Stimulated activated CD8-positive, alpha-beta memory T cell treated with anti-CD3 and anti-CD28 coated beads, Interleukin-4, amount 100 ng/mL, for 24 hours (primary cell): ENCODE measurements at regions not wholly inside any gene's neighbourhood (a gene's known extent, or its start where the extent isn't known, plus 50 kb on each side); places are given as distances from the start of the nearest gene placed in this dataset.
"Not testable (repeated sequence)": the region's sequence is repeated elsewhere in the genome, so short reads cannot be mapped to it uniquely, and the experiment has no call there.

Experiments used
- DNase-seq: peaks from one replicate; pipeline ENCODE4 v3.0.0-alpha.2; 2020; ENCODE audit warnings: low read depth

- no peak for DNase-seq
Measured at GRCh38 chr9:81344366-81344765, 345.0 kb downstream of the TLE1 start.

- no peak for DNase-seq
Measured at GRCh38 chr9:81335879-81336421, 353.4 kb downstream of the TLE1 start.

- DNase-seq: no peak
Measured at GRCh38 chr9:81321551-81321950, 367.8 kb downstream of the TLE1 start.

- no peak for DNase-seq
Measured at GRCh38 chr9:81320909-81321482, 368.4 kb downstream of the TLE1 start.

GRCh38 chr9:81318571-81318970 is 370.8 kb downstream of the TLE1 start:
- no peak for DNase-seq

GRCh38 chr9:81317939-81318338 is 371.4 kb downstream of the TLE1 start:
- no peak for DNase-seq

- DNase-seq: no peak
Measured at GRCh38 chr9:81317223-81317622, 372.1 kb downstream of the TLE1 start.

- no peak for DNase-seq
Measured at GRCh38 chr9:81314490-81314889, 374.9 kb downstream of the TLE1 start.

- DNase-seq: no peak
Measured at GRCh38 chr9:81313877-81314276, 375.5 kb downstream of the TLE1 start.

- no peak for DNase-seq
Measured at GRCh38 chr9:81312346-81312745, 377.0 kb downstream of the TLE1 start.

GRCh38 chr9:81308404-81308803 is 380.9 kb downstream of the TLE1 start:
- DNase-seq: no peak

- not testable (repeated sequence) for DNase-seq
Measured at GRCh38 chr9:81307791-81308190, 381.6 kb downstream of the TLE1 start.

GRCh38 chr9:81305561-81306182 is 383.7 kb downstream of the TLE1 start:
- DNase-seq: no peak

GRCh38 chr9:81303658-81304057 is 385.7 kb downstream of the TLE1 start:
- no peak for DNase-seq

- DNase-seq: no peak
Measured at GRCh38 chr9:81293651-81294050, 395.7 kb downstream of the TLE1 start.

- DNase-seq: no peak
Measured at GRCh38 chr9:81292056-81292805, 397.1 kb downstream of the TLE1 start.

- no peak for DNase-seq
Measured at GRCh38 chr9:81289622-81290021, 399.7 kb downstream of the TLE1 start.

- no peak for DNase-seq
Measured at GRCh38 chr9:81268048-81268447, 421.3 kb downstream of the TLE1 start.

GRCh38 chr9:81266674-81267073 is 422.7 kb downstream of the TLE1 start:
- DNase-seq: no peak

- no peak for DNase-seq
Measured at GRCh38 chr9:81266086-81266485, 423.3 kb downstream of the TLE1 start.

- DNase-seq: no peak
Measured at GRCh38 chr9:81264516-81264915, 424.8 kb downstream of the TLE1 start.

GRCh38 chr9:81259896-81260295 is 429.5 kb downstream of the TLE1 start:
- no peak for DNase-seq

- no peak for DNase-seq
Measured at GRCh38 chr9:81256368-81256767, 433.0 kb downstream of the TLE1 start.
